Pons (tissue), 1 donor: ENCODE measurements at regions not wholly inside any gene's neighbourhood (a gene's known extent, or its start where the extent isn't known, plus 50 kb on each side); places are given as distances from the start of the nearest gene placed in this dataset.

ENCODE experiments used
- DNase-seq: peaks from one replicate; pipeline ENCODE4 v3.0.0-alpha.2; 2016; ENCODE audit warnings: low spot score

DNA sequence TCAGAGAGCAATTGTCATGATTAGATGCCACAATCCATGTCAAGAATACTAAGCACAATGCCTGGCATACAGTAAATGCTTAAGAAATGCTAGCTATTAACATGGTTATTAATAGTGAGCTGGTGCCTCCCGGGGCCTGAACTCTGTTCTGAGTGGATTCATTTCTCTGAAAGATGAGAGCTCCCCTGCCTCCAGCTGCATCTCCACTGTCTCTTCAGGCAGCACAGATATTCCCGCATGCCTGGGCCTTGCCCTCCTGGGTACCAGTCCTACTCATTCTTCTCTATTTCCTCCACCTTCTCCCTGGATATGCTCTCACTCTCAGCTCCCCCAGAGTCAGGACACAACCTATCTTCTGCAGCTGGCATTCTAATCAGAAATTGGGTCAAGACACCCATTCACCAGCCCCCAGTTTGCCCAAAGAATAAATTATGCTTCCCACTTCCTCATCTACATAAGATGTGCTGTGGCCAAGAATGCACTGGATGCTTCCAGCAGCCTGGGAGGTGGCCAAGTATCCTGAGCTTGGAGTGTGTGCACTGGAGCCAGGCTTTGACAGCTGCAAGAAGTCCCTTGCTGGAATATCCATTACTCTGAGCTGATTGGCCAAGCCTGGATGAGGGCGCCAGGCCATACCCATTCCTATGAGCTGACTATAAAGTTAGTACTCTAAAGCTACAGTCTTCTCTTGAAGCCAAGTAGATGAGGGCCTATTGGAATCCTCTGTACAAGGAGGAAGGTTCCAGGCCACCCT lies 669.0 kb downstream of the ACTL7B start:
- DNase-seq, result peak; percentile 50

- no peak for DNase-seq
Observed at GRCh38 chr9:108185613-108186012, 670.2 kb downstream of the ACTL7B start.

DNA sequence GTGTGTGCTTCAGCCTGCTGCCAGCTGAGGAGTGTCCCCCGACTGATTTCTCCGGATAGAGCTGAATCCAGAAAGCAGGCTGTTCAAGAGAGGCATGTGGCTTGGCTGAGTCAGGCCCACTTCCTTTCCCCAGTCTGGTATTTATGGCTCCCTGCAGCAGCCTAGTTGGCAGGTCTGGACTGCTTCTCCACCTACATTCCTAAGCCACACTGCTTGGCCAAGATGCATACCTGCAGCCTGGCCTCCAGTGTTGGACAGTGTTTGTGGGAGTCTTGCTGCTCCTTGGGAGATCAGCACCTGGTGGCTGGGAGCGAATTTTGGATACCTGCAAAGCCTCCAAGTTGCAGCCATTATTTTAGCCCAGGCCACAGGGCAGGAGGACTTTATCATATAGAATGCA lies 670.8 kb downstream of the ACTL7B start:
- no peak for DNase-seq

DNA sequence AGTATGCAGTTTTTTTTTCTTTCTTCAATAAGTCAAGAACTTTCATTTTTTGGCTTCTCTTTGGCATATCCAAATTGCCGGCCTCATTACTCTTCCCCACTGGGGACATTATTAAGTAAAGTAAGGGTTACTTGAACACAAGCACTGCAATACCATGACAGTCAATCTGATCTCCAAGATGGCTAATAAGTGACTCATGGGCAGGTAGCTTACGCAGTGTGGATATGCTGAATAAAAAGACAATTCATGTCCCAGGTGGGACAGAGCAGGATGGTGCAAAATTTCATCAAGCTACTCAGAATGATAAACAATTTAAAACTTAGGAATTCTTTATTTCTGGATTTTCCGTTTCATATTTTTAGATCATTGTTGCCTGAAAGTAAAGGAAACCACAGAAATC lies 671.8 kb downstream of the ACTL7B start:
- DNase-seq, result no peak

- DNase-seq, result no peak
Observed at GRCh38 chr9:108182950-108183381, 672.8 kb downstream of the ACTL7B start.

DNA sequence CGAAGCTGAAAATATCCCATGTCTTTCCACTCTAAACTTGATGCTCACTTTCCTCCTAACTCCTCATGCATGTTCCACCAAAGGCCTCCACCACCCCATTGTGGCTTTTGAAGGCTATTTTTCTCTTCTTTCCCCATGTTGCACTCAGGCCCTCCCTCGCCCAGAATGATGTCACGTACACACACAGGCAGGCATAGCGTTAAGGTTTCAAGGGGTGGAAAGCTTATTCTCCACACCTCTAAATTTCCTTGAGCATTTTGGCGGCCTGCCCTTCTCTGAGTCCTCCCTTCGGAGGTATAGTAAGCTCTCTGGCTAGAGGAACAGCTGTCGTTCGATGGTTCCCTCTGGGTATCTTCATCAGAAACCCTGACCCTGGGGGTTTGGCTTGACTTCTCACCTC lies 673.5 kb downstream of the ACTL7B start:
- DNase-seq, result no peak

DNA sequence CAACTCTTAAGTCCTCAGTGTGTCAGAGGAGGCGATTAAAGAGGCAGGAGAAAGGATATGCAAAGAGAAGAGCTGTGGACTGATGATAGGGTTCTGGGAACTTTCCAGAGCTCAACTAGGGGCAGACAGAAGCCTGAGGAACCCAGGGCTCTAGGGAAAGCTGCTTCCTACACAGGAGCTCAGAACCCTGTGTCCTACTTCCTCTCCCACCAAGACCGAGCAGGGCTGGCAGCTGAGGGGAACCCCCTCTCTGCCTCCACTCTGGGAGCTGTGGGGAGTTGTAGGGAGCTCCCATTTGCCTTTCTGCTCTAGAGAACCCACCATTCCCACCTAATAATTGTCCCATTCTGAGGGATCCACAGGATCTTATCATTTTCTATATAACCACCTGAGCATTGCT lies 674.3 kb downstream of the ACTL7B start:
- no peak for DNase-seq

- DNase-seq, result no peak
Observed at GRCh38 chr9:108180541-108180940, 675.2 kb downstream of the ACTL7B start.

- DNase-seq, result no peak
Observed at GRCh38 chr9:108178318-108178717, 677.5 kb downstream of the ACTL7B start.

- no peak for DNase-seq
Observed at GRCh38 chr9:108168236-108168850, 678.8 kb upstream of the KLF4 start.

DNA sequence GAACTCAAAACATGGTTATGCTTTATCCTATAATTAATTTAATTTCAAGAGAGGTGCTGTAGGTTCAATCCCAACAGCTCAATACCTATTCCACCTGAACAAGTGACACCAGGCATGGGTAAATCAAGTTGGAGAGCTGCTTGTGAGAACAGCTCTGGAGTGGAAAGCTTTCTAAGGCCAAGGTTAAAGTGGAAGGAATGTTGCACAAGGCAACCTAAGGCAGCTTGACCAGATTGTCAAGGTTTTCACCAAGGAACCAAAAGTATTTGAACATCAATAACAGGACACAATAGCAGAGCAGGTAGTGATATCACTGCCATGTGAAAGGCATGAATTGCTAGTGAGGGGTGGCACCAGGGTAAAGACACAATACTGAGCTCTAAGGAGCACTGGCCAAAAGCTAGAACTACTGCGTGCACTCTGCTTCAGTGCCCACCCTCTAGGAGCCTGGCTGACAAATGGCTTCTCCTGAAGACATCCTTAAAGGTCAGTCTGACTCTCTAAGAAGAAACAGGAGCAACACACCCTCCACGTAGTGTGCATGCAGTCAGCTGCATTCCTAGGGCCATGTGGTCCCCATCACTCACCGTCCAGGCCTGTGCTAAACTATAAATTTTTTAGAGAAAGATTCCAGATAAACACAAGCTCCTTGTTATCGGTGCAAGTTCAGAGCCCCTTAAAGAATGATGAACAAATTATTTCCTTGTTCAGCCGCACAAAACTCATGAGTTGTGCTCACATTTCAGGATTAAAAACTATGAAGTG lies 677.7 kb upstream of the KLF4 start:
- no peak for DNase-seq

GRCh38 chr9:108166519-108166918 lies 677.0 kb upstream of the KLF4 start:
- DNase-seq, result no peak

- DNase-seq, result no peak
Observed at GRCh38 chr9:108163321-108164005, 673.9 kb upstream of the KLF4 start.

- DNase-seq, result no peak
Observed at GRCh38 chr9:108162664-108163063, 673.1 kb upstream of the KLF4 start.

GRCh38 chr9:108161503-108161902 lies 671.9 kb upstream of the KLF4 start:
- DNase-seq, result no peak

DNA sequence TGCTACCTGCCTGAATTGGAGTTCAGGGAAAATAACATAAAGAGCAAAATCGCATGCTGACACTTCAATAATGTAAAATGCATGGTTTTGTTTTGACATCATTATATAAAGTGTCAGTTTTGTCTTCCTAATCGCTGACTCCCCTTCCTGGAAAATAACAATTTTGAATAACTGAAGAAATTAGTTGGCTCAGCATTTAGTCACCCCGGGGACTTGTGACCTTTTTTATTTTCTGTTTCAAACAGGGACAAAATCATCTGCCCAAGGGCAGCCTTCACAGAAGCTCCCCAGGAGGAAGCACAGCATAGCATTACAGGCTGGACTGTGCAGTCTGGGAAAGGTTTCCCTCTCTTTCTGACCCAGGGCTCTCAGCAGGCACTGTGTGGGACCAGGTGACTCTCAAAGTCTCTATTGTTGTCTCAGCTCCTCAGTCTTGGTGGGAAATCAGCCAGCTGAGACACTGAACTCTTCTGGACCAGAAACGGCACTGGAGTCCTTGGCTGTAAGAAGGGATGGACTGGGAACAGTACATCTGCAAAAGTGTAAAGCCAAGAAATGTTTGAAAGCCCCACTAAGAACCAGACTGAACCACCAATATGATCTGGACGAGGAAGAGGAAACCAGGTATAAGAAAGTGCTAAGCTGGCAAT lies 671.3 kb upstream of the KLF4 start:
- no peak for DNase-seq

DNA sequence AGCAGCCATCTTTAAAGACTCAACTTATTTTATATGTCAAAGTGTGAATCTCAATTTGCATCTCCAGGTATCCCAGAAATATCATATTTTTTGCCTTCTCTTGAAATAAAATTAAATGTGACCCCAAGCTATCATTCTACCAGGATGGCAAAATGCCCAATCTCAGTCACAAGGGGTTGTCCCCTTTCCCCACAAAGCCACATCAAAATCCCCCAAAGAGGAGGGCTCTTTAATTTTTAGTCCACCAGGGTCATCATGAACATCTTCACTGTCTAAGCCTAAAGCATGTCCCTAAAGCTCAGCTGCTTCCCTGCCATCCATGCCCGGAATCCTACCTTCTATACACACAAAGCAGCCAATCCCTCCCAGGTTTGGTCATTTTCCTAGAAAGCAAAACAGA lies 670.5 kb upstream of the KLF4 start:
- DNase-seq, result no peak

GRCh38 chr9:108158236-108158995 lies 668.8 kb upstream of the KLF4 start:
- DNase-seq, result no peak

GRCh38 chr9:108156270-108156998 lies 666.9 kb upstream of the KLF4 start:
- no peak for DNase-seq

DNA sequence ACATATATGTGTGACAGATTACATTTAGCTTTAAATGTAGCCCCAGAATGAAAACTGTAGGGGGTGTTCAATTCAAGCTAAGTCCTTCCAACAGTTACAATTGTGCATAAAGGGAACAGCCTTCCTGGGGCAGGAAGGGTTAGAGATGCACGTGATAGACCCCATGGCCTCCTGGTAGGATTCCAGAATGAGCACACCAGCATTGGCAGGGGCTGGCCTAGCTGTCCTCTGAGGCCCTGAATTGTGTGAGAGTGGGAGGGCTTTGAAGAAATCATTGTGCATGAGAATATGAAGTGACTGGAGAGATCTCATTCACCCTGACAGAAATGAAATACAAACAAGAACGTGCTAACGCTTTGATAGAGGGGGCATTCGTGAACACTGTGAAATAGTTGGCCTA lies 663.8 kb upstream of the KLF4 start:
- DNase-seq, result no peak
